HG02970 (cell line): ENCODE measurements at regions not wholly inside any gene's neighbourhood (a gene's known extent, or its start where the extent isn't known, plus 50 kb on each side); places are given as distances from the start of the nearest gene placed in this dataset.

Experiments used
- ATAC-seq: cut with Tn5 transposase; IDR thresholded peaks from one replicate; pipeline ENCODE4 v1.9.1; 2021; ENCODE audit warnings: mild to moderate bottlenecking, moderate library complexity, moderate number of reproducible peaks; ENCODE audit not compliant: unreplicated experiment, low FRiP score

GRCh38 chr13:34210341-34210740 is 392.4 kb downstream of the RFC3 start:
- ATAC-seq = no peak

GRCh38 chr13:34214686-34215085 is 396.7 kb downstream of the RFC3 start:
- ATAC-seq = no peak

- no peak for ATAC-seq
Observed at GRCh38 chr13:34216256-34216655, 398.3 kb downstream of the RFC3 start.

- ATAC-seq = no peak
Observed at GRCh38 chr13:34217343-34218025, 399.5 kb downstream of the RFC3 start.

- ATAC-seq = no peak
Observed at GRCh38 chr13:34223984-34224383, 406.0 kb downstream of the RFC3 start.

- ATAC-seq = no peak
Observed at GRCh38 chr13:34224877-34225276, 406.9 kb downstream of the RFC3 start.

GRCh38 chr13:34230271-34230670 is 412.3 kb downstream of the RFC3 start:
- no peak for ATAC-seq

- ATAC-seq = no peak
Observed at GRCh38 chr13:34241332-34241731, 423.4 kb downstream of the RFC3 start.

- ATAC-seq = no peak
Observed at GRCh38 chr13:34243403-34243802, 425.5 kb downstream of the RFC3 start.

- ATAC-seq = no peak
Observed at GRCh38 chr13:34246511-34246910, 428.6 kb downstream of the RFC3 start.

- no peak for ATAC-seq
Observed at GRCh38 chr13:34247596-34247995, 429.6 kb downstream of the RFC3 start.

- ATAC-seq = no peak
Observed at GRCh38 chr13:34249546-34250039, 431.6 kb downstream of the RFC3 start.

GRCh38 chr13:34250151-34250670 is 432.3 kb downstream of the RFC3 start:
- ATAC-seq = no peak

GRCh38 chr13:34254366-34254765 is 436.4 kb downstream of the RFC3 start:
- no peak for ATAC-seq

- no peak for ATAC-seq
Observed at GRCh38 chr13:34255711-34256110, 437.8 kb downstream of the RFC3 start.

GRCh38 chr13:34256236-34256635 is 438.3 kb downstream of the RFC3 start:
- no peak for ATAC-seq

GRCh38 chr13:34257966-34258365 is 440.0 kb downstream of the RFC3 start:
- ATAC-seq = no peak

- ATAC-seq = no peak
Observed at GRCh38 chr13:34258646-34259386, 440.9 kb downstream of the RFC3 start.

GRCh38 chr13:34263681-34264080 is 445.7 kb downstream of the RFC3 start:
- no peak for ATAC-seq

GRCh38 chr13:34265046-34265679 is 447.2 kb downstream of the RFC3 start:
- ATAC-seq = no peak

- ATAC-seq = no peak
Observed at GRCh38 chr13:34276764-34277163, 458.8 kb downstream of the RFC3 start.
